ENCODE measurements at regions not wholly inside any gene's neighbourhood (a gene's known extent, or its start where the extent isn't known, plus 50 kb on each side); places are given as distances from the start of the nearest gene placed in this dataset.

DNA sequence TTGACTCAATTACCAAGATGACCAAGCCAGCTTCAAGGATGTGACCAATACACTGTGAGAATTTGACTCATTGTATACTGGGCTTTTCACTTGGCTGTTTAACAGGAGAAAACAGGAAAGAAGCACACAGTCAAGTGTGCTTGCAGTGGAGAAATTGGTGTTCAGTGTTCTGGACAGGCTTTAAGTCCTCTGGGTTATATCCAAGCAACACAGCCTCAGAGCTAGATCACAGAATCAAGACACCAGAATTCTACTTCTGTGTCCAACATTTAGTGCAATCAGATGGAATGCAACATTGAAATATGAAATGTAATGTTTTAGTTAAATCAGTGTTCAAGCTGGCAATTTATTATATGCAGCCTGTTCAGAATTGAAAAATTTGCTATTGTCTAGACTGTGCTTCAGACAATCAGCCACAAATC, 694.4 kb downstream of the LTN1 start (continued):
- no peak for TF ChIP-seq SOX15 (CRISPR knock-in tag; IDR thresholded peaks at IDR 0.05)
- TF ChIP-seq, protein P1, sequence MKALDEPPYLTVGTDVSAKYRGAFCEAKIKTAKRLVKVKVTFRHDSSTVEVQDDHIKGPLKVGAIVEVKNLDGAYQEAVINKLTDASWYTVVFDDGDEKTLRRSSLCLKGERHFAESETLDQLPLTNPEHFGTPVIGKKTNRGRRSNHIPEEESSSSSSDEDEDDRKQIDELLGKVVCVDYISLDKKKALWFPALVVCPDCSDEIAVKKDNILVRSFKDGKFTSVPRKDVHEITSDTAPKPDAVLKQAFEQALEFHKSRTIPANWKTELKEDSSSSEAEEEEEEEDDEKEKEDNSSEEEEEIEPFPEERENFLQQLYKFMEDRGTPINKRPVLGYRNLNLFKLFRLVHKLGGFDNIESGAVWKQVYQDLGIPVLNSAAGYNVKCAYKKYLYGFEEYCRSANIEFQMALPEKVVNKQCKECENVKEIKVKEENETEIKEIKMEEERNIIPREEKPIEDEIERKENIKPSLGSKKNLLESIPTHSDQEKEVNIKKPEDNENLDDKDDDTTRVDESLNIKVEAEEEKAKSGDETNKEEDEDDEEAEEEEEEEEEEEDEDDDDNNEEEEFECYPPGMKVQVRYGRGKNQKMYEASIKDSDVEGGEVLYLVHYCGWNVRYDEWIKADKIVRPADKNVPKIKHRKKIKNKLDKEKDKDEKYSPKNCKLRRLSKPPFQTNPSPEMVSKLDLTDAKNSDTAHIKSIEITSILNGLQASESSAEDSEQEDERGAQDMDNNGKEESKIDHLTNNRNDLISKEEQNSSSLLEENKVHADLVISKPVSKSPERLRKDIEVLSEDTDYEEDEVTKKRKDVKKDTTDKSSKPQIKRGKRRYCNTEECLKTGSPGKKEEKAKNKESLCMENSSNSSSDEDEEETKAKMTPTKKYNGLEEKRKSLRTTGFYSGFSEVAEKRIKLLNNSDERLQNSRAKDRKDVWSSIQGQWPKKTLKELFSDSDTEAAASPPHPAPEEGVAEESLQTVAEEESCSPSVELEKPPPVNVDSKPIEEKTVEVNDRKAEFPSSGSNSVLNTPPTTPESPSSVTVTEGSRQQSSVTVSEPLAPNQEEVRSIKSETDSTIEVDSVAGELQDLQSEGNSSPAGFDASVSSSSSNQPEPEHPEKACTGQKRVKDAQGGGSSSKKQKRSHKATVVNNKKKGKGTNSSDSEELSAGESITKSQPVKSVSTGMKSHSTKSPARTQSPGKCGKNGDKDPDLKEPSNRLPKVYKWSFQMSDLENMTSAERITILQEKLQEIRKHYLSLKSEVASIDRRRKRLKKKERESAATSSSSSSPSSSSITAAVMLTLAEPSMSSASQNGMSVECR (CRISPR knock-in tag; IDR thresholded peaks at IDR 0.05; ENCODE audit: borderline replicate concordance) = no peak
- TF ChIP-seq KAT7 (CRISPR knock-in tag; IDR thresholded peaks at IDR 0.05; ENCODE audit: borderline replicate concordance) = no peak
- TF ChIP-seq TEAD1 (CRISPR knock-in tag; IDR thresholded peaks at IDR 0.05) = no peak
- no peak for TF ChIP-seq JAZF1 (CRISPR knock-in tag; IDR thresholded peaks at IDR 0.05)
- TF ChIP-seq TEAD4 (CRISPR knock-in tag; IDR thresholded peaks at IDR 0.05) = no peak
- TF ChIP-seq, protein P2, sequence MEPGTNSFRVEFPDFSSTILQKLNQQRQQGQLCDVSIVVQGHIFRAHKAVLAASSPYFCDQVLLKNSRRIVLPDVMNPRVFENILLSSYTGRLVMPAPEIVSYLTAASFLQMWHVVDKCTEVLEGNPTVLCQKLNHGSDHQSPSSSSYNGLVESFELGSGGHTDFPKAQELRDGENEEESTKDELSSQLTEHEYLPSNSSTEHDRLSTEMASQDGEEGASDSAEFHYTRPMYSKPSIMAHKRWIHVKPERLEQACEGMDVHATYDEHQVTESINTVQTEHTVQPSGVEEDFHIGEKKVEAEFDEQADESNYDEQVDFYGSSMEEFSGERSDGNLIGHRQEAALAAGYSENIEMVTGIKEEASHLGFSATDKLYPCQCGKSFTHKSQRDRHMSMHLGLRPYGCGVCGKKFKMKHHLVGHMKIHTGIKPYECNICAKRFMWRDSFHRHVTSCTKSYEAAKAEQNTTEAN (CRISPR knock-in tag; IDR thresholded peaks at IDR 0.05) = no peak

DNA sequence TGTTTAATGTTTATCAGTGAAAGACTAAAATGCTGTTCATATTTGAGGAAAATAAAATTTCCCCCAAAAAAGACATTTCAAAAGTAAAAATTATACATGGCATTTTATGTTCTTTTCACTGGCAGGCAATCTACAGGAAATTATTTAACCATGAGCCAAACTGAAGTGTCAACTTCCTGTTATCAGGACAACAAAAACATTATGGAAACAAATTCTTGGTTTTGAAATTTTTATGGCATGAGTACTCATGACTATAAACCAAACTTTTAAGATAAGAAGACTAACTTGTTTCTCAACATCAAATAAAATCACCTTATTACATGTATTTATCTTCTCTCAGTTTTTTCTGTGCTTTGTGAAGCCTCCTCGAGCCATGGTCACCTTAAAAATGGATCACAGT, 698.6 kb downstream of the LTN1 start:
- Mint-ChIP-seq H3K27me3 (ENCODE audit: low read depth) (no peaks in the 10 kb centered on the region), H3K36me3 (peaks cover 21% of the 10 kb centered on the region), H3K4me3 (no peak overlapping the region), H3K4me1 (no peaks in the 10 kb centered on the region), H3K9me3 (peaks cover 26% of the 10 kb centered on the region), H3K27ac (no peak overlapping the region)
- ChIA-PET CTCF (no interaction called here), POLR2A (no interaction called here)
- DNase-seq (ENCODE audit: low spot score) = no peak
- ATAC-seq = no peak
- TF ChIP-seq, protein P3, sequence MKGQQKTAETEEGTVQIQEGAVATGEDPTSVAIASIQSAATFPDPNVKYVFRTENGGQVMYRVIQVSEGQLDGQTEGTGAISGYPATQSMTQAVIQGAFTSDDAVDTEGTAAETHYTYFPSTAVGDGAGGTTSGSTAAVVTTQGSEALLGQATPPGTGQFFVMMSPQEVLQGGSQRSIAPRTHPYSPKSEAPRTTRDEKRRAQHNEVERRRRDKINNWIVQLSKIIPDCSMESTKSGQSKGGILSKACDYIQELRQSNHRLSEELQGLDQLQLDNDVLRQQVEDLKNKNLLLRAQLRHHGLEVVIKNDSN (CRISPR knock-in tag; IDR thresholded peaks at IDR 0.05) = no peak
- TF ChIP-seq, protein P4, sequence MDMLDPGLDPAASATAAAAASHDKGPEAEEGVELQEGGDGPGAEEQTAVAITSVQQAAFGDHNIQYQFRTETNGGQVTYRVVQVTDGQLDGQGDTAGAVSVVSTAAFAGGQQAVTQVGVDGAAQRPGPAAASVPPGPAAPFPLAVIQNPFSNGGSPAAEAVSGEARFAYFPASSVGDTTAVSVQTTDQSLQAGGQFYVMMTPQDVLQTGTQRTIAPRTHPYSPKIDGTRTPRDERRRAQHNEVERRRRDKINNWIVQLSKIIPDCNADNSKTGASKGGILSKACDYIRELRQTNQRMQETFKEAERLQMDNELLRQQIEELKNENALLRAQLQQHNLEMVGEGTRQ (CRISPR knock-in tag; IDR thresholded peaks at IDR 0.05) = no peak
- TF ChIP-seq, protein P5, sequence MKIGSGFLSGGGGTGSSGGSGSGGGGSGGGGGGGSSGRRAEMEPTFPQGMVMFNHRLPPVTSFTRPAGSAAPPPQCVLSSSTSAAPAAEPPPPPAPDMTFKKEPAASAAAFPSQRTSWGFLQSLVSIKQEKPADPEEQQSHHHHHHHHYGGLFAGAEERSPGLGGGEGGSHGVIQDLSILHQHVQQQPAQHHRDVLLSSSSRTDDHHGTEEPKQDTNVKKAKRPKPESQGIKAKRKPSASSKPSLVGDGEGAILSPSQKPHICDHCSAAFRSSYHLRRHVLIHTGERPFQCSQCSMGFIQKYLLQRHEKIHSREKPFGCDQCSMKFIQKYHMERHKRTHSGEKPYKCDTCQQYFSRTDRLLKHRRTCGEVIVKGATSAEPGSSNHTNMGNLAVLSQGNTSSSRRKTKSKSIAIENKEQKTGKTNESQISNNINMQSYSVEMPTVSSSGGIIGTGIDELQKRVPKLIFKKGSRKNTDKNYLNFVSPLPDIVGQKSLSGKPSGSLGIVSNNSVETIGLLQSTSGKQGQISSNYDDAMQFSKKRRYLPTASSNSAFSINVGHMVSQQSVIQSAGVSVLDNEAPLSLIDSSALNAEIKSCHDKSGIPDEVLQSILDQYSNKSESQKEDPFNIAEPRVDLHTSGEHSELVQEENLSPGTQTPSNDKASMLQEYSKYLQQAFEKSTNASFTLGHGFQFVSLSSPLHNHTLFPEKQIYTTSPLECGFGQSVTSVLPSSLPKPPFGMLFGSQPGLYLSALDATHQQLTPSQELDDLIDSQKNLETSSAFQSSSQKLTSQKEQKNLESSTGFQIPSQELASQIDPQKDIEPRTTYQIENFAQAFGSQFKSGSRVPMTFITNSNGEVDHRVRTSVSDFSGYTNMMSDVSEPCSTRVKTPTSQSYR (CRISPR knock-in tag; IDR thresholded peaks at IDR 0.05) = no peak
- TF ChIP-seq MXD4 (CRISPR knock-in tag; IDR thresholded peaks at IDR 0.05; ENCODE audit: borderline replicate concordance) (no peak), ZNF232 (CRISPR knock-in tag; IDR thresholded peaks at IDR 0.05) (no peak), SMAD4 (CRISPR knock-in tag; IDR thresholded peaks at IDR 0.05) (no peak), ZNF263 (CRISPR knock-in tag; IDR thresholded peaks at IDR 0.05; ENCODE audit: low read depth) (no peak), PRRX2 (CRISPR knock-in tag; IDR thresholded peaks at IDR 0.05) (no peak), TEAD4 (CRISPR knock-in tag; IDR thresholded peaks at IDR 0.05) (no peak)
- TF ChIP-seq, protein P6, sequence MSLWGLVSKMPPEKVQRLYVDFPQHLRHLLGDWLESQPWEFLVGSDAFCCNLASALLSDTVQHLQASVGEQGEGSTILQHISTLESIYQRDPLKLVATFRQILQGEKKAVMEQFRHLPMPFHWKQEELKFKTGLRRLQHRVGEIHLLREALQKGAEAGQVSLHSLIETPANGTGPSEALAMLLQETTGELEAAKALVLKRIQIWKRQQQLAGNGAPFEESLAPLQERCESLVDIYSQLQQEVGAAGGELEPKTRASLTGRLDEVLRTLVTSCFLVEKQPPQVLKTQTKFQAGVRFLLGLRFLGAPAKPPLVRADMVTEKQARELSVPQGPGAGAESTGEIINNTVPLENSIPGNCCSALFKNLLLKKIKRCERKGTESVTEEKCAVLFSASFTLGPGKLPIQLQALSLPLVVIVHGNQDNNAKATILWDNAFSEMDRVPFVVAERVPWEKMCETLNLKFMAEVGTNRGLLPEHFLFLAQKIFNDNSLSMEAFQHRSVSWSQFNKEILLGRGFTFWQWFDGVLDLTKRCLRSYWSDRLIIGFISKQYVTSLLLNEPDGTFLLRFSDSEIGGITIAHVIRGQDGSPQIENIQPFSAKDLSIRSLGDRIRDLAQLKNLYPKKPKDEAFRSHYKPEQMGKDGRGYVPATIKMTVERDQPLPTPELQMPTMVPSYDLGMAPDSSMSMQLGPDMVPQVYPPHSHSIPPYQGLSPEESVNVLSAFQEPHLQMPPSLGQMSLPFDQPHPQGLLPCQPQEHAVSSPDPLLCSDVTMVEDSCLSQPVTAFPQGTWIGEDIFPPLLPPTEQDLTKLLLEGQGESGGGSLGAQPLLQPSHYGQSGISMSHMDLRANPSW (CRISPR knock-in tag; conservative IDR thresholded peaks at IDR 0.05; ENCODE audit: low read depth) = no peak
- TF ChIP-seq, protein P7, sequence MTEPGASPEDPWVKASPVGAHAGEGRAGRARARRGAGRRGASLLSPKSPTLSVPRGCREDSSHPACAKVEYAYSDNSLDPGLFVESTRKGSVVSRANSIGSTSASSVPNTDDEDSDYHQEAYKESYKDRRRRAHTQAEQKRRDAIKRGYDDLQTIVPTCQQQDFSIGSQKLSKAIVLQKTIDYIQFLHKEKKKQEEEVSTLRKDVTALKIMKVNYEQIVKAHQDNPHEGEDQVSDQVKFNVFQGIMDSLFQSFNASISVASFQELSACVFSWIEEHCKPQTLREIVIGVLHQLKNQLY (CRISPR knock-in tag; IDR thresholded peaks at IDR 0.05) = no peak
- TF ChIP-seq, protein P8, sequence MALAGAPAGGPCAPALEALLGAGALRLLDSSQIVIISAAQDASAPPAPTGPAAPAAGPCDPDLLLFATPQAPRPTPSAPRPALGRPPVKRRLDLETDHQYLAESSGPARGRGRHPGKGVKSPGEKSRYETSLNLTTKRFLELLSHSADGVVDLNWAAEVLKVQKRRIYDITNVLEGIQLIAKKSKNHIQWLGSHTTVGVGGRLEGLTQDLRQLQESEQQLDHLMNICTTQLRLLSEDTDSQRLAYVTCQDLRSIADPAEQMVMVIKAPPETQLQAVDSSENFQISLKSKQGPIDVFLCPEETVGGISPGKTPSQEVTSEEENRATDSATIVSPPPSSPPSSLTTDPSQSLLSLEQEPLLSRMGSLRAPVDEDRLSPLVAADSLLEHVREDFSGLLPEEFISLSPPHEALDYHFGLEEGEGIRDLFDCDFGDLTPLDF (CRISPR knock-in tag; IDR thresholded peaks at IDR 0.05) = no peak
- TF ChIP-seq, protein P9, sequence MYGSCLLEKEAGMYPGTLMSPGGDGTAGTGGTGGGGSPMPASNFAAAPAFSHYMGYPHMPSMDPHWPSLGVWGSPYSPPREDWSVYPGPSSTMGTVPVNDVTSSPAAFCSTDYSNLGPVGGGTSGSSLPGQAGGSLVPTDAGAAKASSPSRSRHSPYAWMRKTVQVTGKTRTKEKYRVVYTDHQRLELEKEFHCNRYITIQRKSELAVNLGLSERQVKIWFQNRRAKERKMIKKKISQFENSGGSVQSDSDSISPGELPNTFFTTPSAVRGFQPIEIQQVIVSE (CRISPR knock-in tag; IDR thresholded peaks at IDR 0.05; ENCODE audit: borderline replicate concordance) = no peak
